Keratinocyte (primary cell): ENCODE measurements at regions not wholly inside any gene's neighbourhood (a gene's known extent, or its start where the extent isn't known, plus 50 kb on each side); places are given as distances from the start of the nearest gene placed in this dataset.
"Not testable (repeated sequence)": the region's sequence is repeated elsewhere in the genome, so short reads cannot be mapped to it uniquely, and the experiment has no call there.

Source experiments
- DNase-seq: peaks from one replicate; pipeline ENCODE4 v3.0.0-alpha.2; 2011; ENCODE audit warnings: low read depth, missing footprints, low spot score
- FAIRE-seq: peaks from 2 replicates; lab custom pipeline; 2011; peaks lifted over from hg19 to GRCh38; lab: Jason Lieb, UNC
- H2AFZ ChIP-seq: 2 replicates; pipeline ENCODE4 v1.6.0; 2012; ENCODE audit warnings: low read length, control low read depth, inconsistent platforms; ENCODE audit not compliant: control insufficient read depth
- H3K27ac ChIP-seq: 2 replicates; pipeline ENCODE4 v1.5.1; 2011; ENCODE audit warnings: low read length; ENCODE audit not compliant: control insufficient read depth, insufficient read depth
- H3K27me3 ChIP-seq: 3 replicates; pipeline ENCODE4 v1.6.0; 2011; ENCODE audit warnings: low read length; ENCODE audit not compliant: control insufficient read depth, insufficient read depth; ENCODE audit errors: extremely low read depth
- H3K36me3 ChIP-seq, 2 experiments: 2 replicates in 1 of 2; 3 replicates in 1 of 2; pipeline ENCODE4 v1.5.1; 2011; ENCODE audit warnings: low read length in 2 of 2, mild to moderate bottlenecking in 1 of 2; ENCODE audit not compliant: control insufficient read depth in 2 of 2, insufficient read depth in 2 of 2; ENCODE audit errors: extremely low read depth in 1 of 2
- H3K4me1 ChIP-seq: 3 replicates; pipeline ENCODE4 v1.5.1; 2011; ENCODE audit warnings: low read length; ENCODE audit not compliant: control insufficient read depth, insufficient read depth; ENCODE audit errors: extremely low read depth
- H3K4me2 ChIP-seq: 3 replicates; pipeline ENCODE4 v1.6.0; 2011; ENCODE audit warnings: low read depth, low read length; ENCODE audit not compliant: control insufficient read depth, insufficient read depth; ENCODE audit errors: extremely low read depth
- H3K4me3 ChIP-seq, 3 experiments: fragments of 200-600 bp in 1 of 3; sonication (generic) in 1 of 3; 2 replicates in 2 of 3; 3 replicates in 1 of 3; pipeline ENCODE4 v1.5.1; 2011 to 2016; ENCODE audit warnings: low read length in 3 of 3, mild to moderate bottlenecking in 3 of 3, control low read depth in 2 of 3, inconsistent platforms in 1 of 3, low read depth in 1 of 3, mixed read lengths in 1 of 3, mixed run types in 1 of 3, moderate library complexity in 1 of 3; ENCODE audit not compliant: control insufficient read depth in 2 of 3, insufficient read depth in 2 of 3; ENCODE audit errors: extremely low read depth in 1 of 3
- H3K79me2 ChIP-seq: 2 replicates; pipeline ENCODE4 v1.6.0; 2012; ENCODE audit warnings: low read length; ENCODE audit not compliant: control insufficient read depth, insufficient read depth
- H3K9ac ChIP-seq: 3 replicates; pipeline ENCODE4 v1.6.0; 2011; ENCODE audit warnings: low read length; ENCODE audit not compliant: control insufficient read depth, insufficient read depth; ENCODE audit errors: extremely low read depth
- H3K9me1 ChIP-seq: 3 replicates; pipeline ENCODE4 v1.6.0; 2011; ENCODE audit warnings: low read length; ENCODE audit not compliant: control insufficient read depth, insufficient read depth; ENCODE audit errors: extremely low read depth
- H3K9me3 ChIP-seq: 2 replicates; pipeline ENCODE4 v1.5.1; 2012; ENCODE audit warnings: low read depth, low read length; ENCODE audit not compliant: control insufficient read depth
- H4K20me1 ChIP-seq: 3 replicates; pipeline ENCODE4 v1.6.0; 2011; ENCODE audit warnings: low read length; ENCODE audit not compliant: control insufficient read depth, insufficient read depth; ENCODE audit errors: extremely low read depth
- CTCF ChIP-seq, 3 experiments: IDR thresholded peaks in 1 of 3; conservative IDR thresholded peaks in 1 of 3; optimal IDR thresholded peaks in 1 of 3; 2 replicates in 2 of 3; 3 replicates in 1 of 3; pipeline versions ENCODE3 to v1.5.1; 2011; ENCODE audit warnings: low read length in 3 of 3, mild to moderate bottlenecking in 3 of 3, moderate library complexity in 2 of 3, control low read depth in 1 of 3, inconsistent platforms in 1 of 3; ENCODE audit not compliant: insufficient read depth in 2 of 3; ENCODE audit errors: extremely low read depth in 1 of 3
- EZH2 ChIP-seq: IDR thresholded peaks from one replicate; pipeline ENCODE4 v1.6.1; 2012; ENCODE audit warnings: inconsistent platforms, mild to moderate bottlenecking, low read length, moderate library complexity
- dilution Hi-C: fragments of 300-500 bp; cut with MboI; formaldehyde crosslinking; loops from one replicate; pipeline ENCODE4 v1.7.0; 2020; ENCODE audit warnings: low sequenced_read_pairs; ENCODE audit not compliant: extremely low pct_ligation_motif_present

- Histone ChIP-seq H3K27ac (no peak overlapping the region), H3K4me2 (no peak overlapping the region), H2AFZ (no peak overlapping the region), H3K4me3 (no peak overlapping the region), H3K9ac (no peak overlapping the region), H3K36me3 (no peaks in the 10 kb centered on the region), H3K27me3 (peaks cover 5% of the 10 kb centered on the region), H4K20me1 (no peaks in the 10 kb centered on the region), H3K79me2 (no peaks in the 10 kb centered on the region), H3K4me1 (no peaks in the 10 kb centered on the region), H3K9me3 (peaks cover 4% of the 10 kb centered on the region), H3K9me1 (no peaks in the 10 kb centered on the region)
- no peak for FAIRE-seq
- no peak for TF ChIP-seq EZH2
- no peak for TF ChIP-seq CTCF (optimal IDR thresholded peaks at IDR 0.05 in 1 of 3, IDR thresholded peaks at IDR 0.05 in 1 of 3, conservative IDR thresholded peaks at IDR 0.05 in 1 of 3; ENCODE audit: extremely low read depth in 1 of 3, insufficient read depth in 2 of 3, low read length in 3 of 3)
- no peak for DNase-seq
- dilution Hi-C loops, result no loop called here
These were observed 339.7 kb downstream of the THBS2 start for GRCh38 chr6:168913866-168914469.

- H4K20me1 ChIP-seq, H3K27ac ChIP-seq, H3K36me3 ChIP-seq, H3K4me3 ChIP-seq, H3K27me3 ChIP-seq, H3K4me2 ChIP-seq, dilution Hi-C loops, H3K4me1 ChIP-seq, H3K9ac ChIP-seq, H2AFZ ChIP-seq, DNase-seq, H3K9me1 ChIP-seq, FAIRE-seq, H3K79me2 ChIP-seq, H3K9me3 ChIP-seq: not testable (repeated sequence)
These were observed 340.3 kb downstream of the THBS2 start for GRCh38 chr6:168913231-168913865.

- Histone ChIP-seq H3K9me1 (no peaks in the 10 kb centered on the region), H3K9me3 (peaks cover 4% of the 10 kb centered on the region), H3K36me3 (no peaks in the 10 kb centered on the region), H3K9ac (no peak overlapping the region), H3K27ac (no peak overlapping the region), H3K4me1 (no peaks in the 10 kb centered on the region), H3K4me3 (no peak overlapping the region), H4K20me1 (no peaks in the 10 kb centered on the region), H2AFZ (no peak overlapping the region), H3K4me2 (no peak overlapping the region), H3K79me2 (no peaks in the 10 kb centered on the region), H3K27me3 (no peaks in the 10 kb centered on the region)
- FAIRE-seq (no peak), DNase-seq (no peak)
- TF ChIP-seq CTCF (optimal IDR thresholded peaks at IDR 0.05 in 1 of 3, IDR thresholded peaks at IDR 0.05 in 1 of 3, conservative IDR thresholded peaks at IDR 0.05 in 1 of 3; ENCODE audit: extremely low read depth in 1 of 3, insufficient read depth in 2 of 3, low read length in 3 of 3) (no peak), EZH2 (no peak)
- dilution Hi-C loops, result no loop called here
These were observed 344.4 kb downstream of the THBS2 start for GRCh38 chr6:168909288-168909687.
